ENCODE measurements at regions not wholly inside any gene's neighbourhood (a gene's known extent, or its start where the extent isn't known, plus 50 kb on each side); places are given as distances from the start of the nearest gene placed in this dataset.

- TF ChIP-seq CTCF (IDR thresholded peaks at IDR 0.05) (no peak), EP300 (IDR thresholded peaks at IDR 0.05) (no peak)
Observed at GRCh38 chr3:73210759-73211158, 149.3 kb downstream of the EBLN2 start.
